WTC11 (cell line): ENCODE measurements at regions not wholly inside any gene's neighbourhood (a gene's known extent, or its start where the extent isn't known, plus 50 kb on each side); places are given as distances from the start of the nearest gene placed in this dataset.

Source experiments
- NR2C2 ChIP-seq: sonication (generic); formaldehyde crosslinking; IDR thresholded peaks from 2 replicates; pipeline ENCODE4 v1.8.0; 2022; ENCODE audit warnings: mild to moderate bottlenecking, missing genetic modification reagents
- SOX15 ChIP-seq: fragments of 250-450 bp; sonication (Bioruptor Pico); IDR thresholded peaks from 2 replicates; pipeline ENCODE4 v1.9.0; 2021; ENCODE audit warnings: mild to moderate bottlenecking
- TF ChIP-seq, protein P1 (sequence below): sonication (generic); formaldehyde crosslinking; IDR thresholded peaks from 2 replicates; pipeline ENCODE4 v1.8.0; 2023; ENCODE audit warnings: missing genetic modification reagents
- TF ChIP-seq, protein P2 (sequence below): fragments of 200-600 bp; IDR thresholded peaks from 2 replicates; pipeline ENCODE4 v1.8.0; 2022; ENCODE audit warnings: antibody characterized with exemption
- TF ChIP-seq, protein P3 (sequence below): sonication (generic); formaldehyde crosslinking; conservative IDR thresholded peaks from 2 replicates; pipeline ENCODE4 v1.8.1; 2022; ENCODE audit warnings: mild to moderate bottlenecking, missing genetic modification reagents
- TF ChIP-seq, protein P4 (sequence below): sonication (generic); formaldehyde crosslinking; IDR thresholded peaks from 2 replicates; pipeline ENCODE4 v1.8.1; 2023; ENCODE audit warnings: mild to moderate bottlenecking, missing genetic modification reagents, moderate library complexity

DNA sequence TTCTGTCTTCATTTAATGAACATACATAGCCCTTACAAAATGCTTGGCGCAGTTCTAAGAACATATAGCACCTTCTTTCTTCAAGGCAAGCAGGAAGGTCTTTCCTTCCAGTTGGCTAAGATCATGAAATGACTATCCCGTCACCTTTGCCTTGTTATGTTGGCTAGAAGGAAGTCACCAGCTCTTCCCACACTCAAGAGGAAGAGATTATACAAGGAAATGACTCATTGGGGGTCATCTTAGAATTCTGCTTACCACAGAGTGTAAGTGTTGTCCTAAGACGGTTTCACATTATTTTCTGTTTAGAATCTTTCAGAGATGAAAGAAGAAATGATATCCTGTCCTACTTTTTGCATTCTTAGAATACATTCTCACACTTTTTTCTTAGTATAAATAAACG lies 808.0 kb upstream of the LUZP2 start:
- TF ChIP-seq, protein P1, sequence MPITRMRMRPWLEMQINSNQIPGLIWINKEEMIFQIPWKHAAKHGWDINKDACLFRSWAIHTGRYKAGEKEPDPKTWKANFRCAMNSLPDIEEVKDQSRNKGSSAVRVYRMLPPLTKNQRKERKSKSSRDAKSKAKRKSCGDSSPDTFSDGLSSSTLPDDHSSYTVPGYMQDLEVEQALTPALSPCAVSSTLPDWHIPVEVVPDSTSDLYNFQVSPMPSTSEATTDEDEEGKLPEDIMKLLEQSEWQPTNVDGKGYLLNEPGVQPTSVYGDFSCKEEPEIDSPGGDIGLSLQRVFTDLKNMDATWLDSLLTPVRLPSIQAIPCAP (CRISPR knock-in tag), result no peak
- TF ChIP-seq, protein P2, sequence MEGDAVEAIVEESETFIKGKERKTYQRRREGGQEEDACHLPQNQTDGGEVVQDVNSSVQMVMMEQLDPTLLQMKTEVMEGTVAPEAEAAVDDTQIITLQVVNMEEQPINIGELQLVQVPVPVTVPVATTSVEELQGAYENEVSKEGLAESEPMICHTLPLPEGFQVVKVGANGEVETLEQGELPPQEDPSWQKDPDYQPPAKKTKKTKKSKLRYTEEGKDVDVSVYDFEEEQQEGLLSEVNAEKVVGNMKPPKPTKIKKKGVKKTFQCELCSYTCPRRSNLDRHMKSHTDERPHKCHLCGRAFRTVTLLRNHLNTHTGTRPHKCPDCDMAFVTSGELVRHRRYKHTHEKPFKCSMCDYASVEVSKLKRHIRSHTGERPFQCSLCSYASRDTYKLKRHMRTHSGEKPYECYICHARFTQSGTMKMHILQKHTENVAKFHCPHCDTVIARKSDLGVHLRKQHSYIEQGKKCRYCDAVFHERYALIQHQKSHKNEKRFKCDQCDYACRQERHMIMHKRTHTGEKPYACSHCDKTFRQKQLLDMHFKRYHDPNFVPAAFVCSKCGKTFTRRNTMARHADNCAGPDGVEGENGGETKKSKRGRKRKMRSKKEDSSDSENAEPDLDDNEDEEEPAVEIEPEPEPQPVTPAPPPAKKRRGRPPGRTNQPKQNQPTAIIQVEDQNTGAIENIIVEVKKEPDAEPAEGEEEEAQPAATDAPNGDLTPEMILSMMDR, result no peak
- TF ChIP-seq, protein P3, sequence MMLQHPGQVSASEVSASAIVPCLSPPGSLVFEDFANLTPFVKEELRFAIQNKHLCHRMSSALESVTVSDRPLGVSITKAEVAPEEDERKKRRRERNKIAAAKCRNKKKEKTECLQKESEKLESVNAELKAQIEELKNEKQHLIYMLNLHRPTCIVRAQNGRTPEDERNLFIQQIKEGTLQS (CRISPR knock-in tag), result no peak
- TF ChIP-seq SOX15 (no peak), NR2C2 (CRISPR knock-in tag) (no peak)
- TF ChIP-seq, protein P4, sequence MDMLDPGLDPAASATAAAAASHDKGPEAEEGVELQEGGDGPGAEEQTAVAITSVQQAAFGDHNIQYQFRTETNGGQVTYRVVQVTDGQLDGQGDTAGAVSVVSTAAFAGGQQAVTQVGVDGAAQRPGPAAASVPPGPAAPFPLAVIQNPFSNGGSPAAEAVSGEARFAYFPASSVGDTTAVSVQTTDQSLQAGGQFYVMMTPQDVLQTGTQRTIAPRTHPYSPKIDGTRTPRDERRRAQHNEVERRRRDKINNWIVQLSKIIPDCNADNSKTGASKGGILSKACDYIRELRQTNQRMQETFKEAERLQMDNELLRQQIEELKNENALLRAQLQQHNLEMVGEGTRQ (CRISPR knock-in tag), result no peak
